DOHH2 (cell line): ENCODE measurements at regions not wholly inside any gene's neighbourhood (a gene's known extent, or its start where the extent isn't known, plus 50 kb on each side); places are given as distances from the start of the nearest gene placed in this dataset.

ENCODE experiments used
- H3F3A ChIP-seq: fragments of 200-600 bp; sonication (generic), shearing (Covaris generic); 2 replicates; pipeline ENCODE4 v1.6.0; 2016; ENCODE audit warnings: antibody characterized with exemption, mild to moderate bottlenecking; ENCODE audit not compliant: control insufficient read depth, insufficient read depth
- H3K27ac ChIP-seq: fragments of 200-600 bp; sonication (generic); 2 replicates; pipeline ENCODE4 v1.5.1; 2014; ENCODE audit warnings: low read depth, mild to moderate bottlenecking, low read length, moderate library complexity
- H3K27me3 ChIP-seq: fragments of 200-600 bp; sonication (generic); 2 replicates; pipeline ENCODE4 v1.6.1; 2014; ENCODE audit warnings: mild to moderate bottlenecking, low read length, mixed read lengths; ENCODE audit not compliant: control insufficient read depth
- H3K36me3 ChIP-seq: fragments of 200-600 bp; sonication (generic); 2 replicates; pipeline ENCODE4 v1.6.1; 2014; ENCODE audit warnings: mild to moderate bottlenecking, low read length, moderate library complexity, mixed read lengths; ENCODE audit not compliant: control insufficient read depth
- H3K4me1 ChIP-seq: fragments of 200-600 bp; sonication (generic); 2 replicates; pipeline ENCODE4 v1.6.1; 2014; ENCODE audit warnings: mild to moderate bottlenecking, low read length, mixed read lengths; ENCODE audit not compliant: control insufficient read depth
- H3K4me2 ChIP-seq: fragments of 200-600 bp; sonication (generic); 2 replicates; pipeline ENCODE4 v1.6.0; 2014; ENCODE audit warnings: mild to moderate bottlenecking, low read length, moderate library complexity
- H3K4me3 ChIP-seq: fragments of 200-600 bp; sonication (generic); 2 replicates; pipeline ENCODE4 v1.5.1; 2014; ENCODE audit warnings: mild to moderate bottlenecking, low read length, mixed read lengths
- H3K79me2 ChIP-seq: fragments of 200-600 bp; sonication (generic); 2 replicates; pipeline ENCODE4 v1.6.1; 2014; ENCODE audit warnings: mild to moderate bottlenecking, low read length, mixed read lengths; ENCODE audit not compliant: control insufficient read depth
- H3K9me2 ChIP-seq: fragments of 200-600 bp; sonication (generic); replicated peaks from 2 replicates; pipeline ENCODE4 v1.6.1; 2014; ENCODE audit warnings: mild to moderate bottlenecking, low read length, mixed read lengths; ENCODE audit not compliant: control insufficient read depth
- H3K9me3 ChIP-seq: fragments of 200-600 bp; sonication (generic); 2 replicates; pipeline ENCODE4 v1.6.1; 2014; ENCODE audit warnings: antibody characterized with exemption, low read length, mixed read lengths; ENCODE audit not compliant: control insufficient read depth, insufficient read depth
- H4K20me1 ChIP-seq: fragments of 200-600 bp; sonication (generic); 2 replicates; pipeline ENCODE4 v1.6.0; 2014; ENCODE audit warnings: low read depth, mild to moderate bottlenecking, antibody characterized with exemption, low read length, moderate library complexity; ENCODE audit not compliant: control insufficient read depth, insufficient read depth
- EZH2phosphoT487 ChIP-seq: fragments of 200-600 bp; sonication (generic); IDR thresholded peaks from 2 replicates; pipeline ENCODE4 v1.6.1; 2017; ENCODE audit warnings: borderline replicate concordance, mild to moderate bottlenecking, antibody characterized with exemption, low read length, moderate library complexity, mixed read lengths
- TF ChIP-seq, protein P1 (sequence below): fragments of 200-600 bp; sonication (generic); IDR thresholded peaks from one replicate; pipeline ENCODE4 v1.5.1; 2014; ENCODE audit warnings: antibody characterized with exemption, mild to moderate bottlenecking, low read depth, low read length; ENCODE audit not compliant: poor library complexity, severe bottlenecking

DNA sequence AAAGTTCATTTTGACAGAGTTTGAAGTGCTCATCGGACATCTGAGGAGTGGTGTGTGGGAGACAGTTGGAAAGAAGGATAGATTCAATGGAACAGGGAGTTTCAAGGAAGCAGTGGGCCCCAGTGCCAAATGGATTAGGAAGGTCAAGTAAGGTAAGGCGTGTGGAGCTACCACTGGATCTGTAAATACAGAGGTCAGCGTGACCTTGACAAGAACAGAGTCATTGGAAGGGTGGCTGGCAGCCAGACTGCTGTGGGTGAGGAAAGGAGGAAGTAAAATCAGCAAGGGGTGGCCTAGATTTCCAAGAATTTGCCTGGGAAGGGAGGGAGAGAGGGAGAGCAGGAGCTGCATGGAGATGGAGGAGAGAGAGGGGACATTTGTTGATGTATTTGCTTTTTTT lies 68.2 kb upstream of the IGF1 start:
- Histone ChIP-seq H3K9me2 (no peaks in the 10 kb centered on the region), H3K4me1 (no peaks in the 10 kb centered on the region), H3K36me3 (no peaks in the 10 kb centered on the region), H3F3A (no peaks in the 10 kb centered on the region), H3K4me3 (no peak overlapping the region), H3K27ac (no peak overlapping the region), H3K27me3 (no peaks in the 10 kb centered on the region), H3K9me3 (no peaks in the 10 kb centered on the region), H3K79me2 (no peaks in the 10 kb centered on the region), H4K20me1 (no peaks in the 10 kb centered on the region), H3K4me2 (no peak overlapping the region)
- TF ChIP-seq, protein P1, sequence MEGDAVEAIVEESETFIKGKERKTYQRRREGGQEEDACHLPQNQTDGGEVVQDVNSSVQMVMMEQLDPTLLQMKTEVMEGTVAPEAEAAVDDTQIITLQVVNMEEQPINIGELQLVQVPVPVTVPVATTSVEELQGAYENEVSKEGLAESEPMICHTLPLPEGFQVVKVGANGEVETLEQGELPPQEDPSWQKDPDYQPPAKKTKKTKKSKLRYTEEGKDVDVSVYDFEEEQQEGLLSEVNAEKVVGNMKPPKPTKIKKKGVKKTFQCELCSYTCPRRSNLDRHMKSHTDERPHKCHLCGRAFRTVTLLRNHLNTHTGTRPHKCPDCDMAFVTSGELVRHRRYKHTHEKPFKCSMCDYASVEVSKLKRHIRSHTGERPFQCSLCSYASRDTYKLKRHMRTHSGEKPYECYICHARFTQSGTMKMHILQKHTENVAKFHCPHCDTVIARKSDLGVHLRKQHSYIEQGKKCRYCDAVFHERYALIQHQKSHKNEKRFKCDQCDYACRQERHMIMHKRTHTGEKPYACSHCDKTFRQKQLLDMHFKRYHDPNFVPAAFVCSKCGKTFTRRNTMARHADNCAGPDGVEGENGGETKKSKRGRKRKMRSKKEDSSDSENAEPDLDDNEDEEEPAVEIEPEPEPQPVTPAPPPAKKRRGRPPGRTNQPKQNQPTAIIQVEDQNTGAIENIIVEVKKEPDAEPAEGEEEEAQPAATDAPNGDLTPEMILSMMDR, result no peak
- TF ChIP-seq EZH2phosphoT487, result no peak

GRCh38 chr12:102543494-102544485 lies 63.4 kb upstream of the IGF1 start:
- Histone ChIP-seq H3K4me1 (no peaks in the 10 kb centered on the region), H3K36me3 (no peaks in the 10 kb centered on the region), H3K79me2 (no peaks in the 10 kb centered on the region), H3K4me2 (no peak overlapping the region), H3K9me2 (no peaks in the 10 kb centered on the region), H3K9me3 (no peaks in the 10 kb centered on the region), H4K20me1 (no peaks in the 10 kb centered on the region), H3K4me3 (no peak overlapping the region), H3K27me3 (no peaks in the 10 kb centered on the region), H3K27ac (no peak overlapping the region), H3F3A (no peaks in the 10 kb centered on the region)
- TF ChIP-seq EZH2phosphoT487, result no peak

- Histone ChIP-seq H3K79me2 (no peaks in the 10 kb centered on the region), H3K27ac (no peak overlapping the region), H3K27me3 (no peaks in the 10 kb centered on the region), H3K36me3 (no peaks in the 10 kb centered on the region), H3K9me3 (no peaks in the 10 kb centered on the region), H3K4me1 (no peaks in the 10 kb centered on the region), H3K4me3 (no peak overlapping the region), H3K9me2 (no peaks in the 10 kb centered on the region), H3F3A (no peaks in the 10 kb centered on the region), H4K20me1 (no peaks in the 10 kb centered on the region), H3K4me2 (no peak overlapping the region)
- TF ChIP-seq, protein P1, result no peak
- TF ChIP-seq EZH2phosphoT487, result no peak
Observed at GRCh38 chr12:102542816-102543440, 62.6 kb upstream of the IGF1 start.

- no peaks in the 10 kb centered on the region for H3K36me3 ChIP-seq
- H4K20me1 ChIP-seq, result no peaks in the 10 kb centered on the region
- H3K4me3 ChIP-seq, result no peak overlapping the region
- no peaks in the 10 kb centered on the region for H3K27me3 ChIP-seq
- no peaks in the 10 kb centered on the region for H3K4me1 ChIP-seq
- H3K79me2 ChIP-seq, result no peaks in the 10 kb centered on the region
- H3K9me3 ChIP-seq, result no peaks in the 10 kb centered on the region
- H3F3A ChIP-seq, result no peaks in the 10 kb centered on the region
- H3K9me2 ChIP-seq, result no peaks in the 10 kb centered on the region
- no peak overlapping the region for H3K4me2 ChIP-seq
- H3K27ac ChIP-seq, result no peak overlapping the region
- TF ChIP-seq EZH2phosphoT487, result no peak
- TF ChIP-seq, protein P1, result no peak
Observed at GRCh38 chr12:102540815-102541385, 60.5 kb upstream of the IGF1 start.
